Tibial artery (tissue), 4 donors: ENCODE measurements at regions not wholly inside any gene's neighbourhood (a gene's known extent, or its start where the extent isn't known, plus 50 kb on each side); places are given as distances from the start of the nearest gene placed in this dataset.

Source experiments
- DNase-seq, 2 donors: peaks; one replicate each; pipeline ENCODE4 v3.0.0-alpha.2; 2019
- H3K27ac ChIP-seq, 2 donors: fragments of 200-600 bp; sonication (generic) in 1 of 2; 1 replicate in 1 of 2; 2 replicates in 1 of 2; pipeline ENCODE4 v1.5.1; 2018 to 2019; ENCODE audit warnings: mild to moderate bottlenecking in 1 of 2
- H3K27me3 ChIP-seq, 2 donors: fragments of 200-600 bp; sonication (generic) in 1 of 2; one replicate each; pipeline versions ENCODE4 v1.5.1 to v1.6.0; 2016 to 2019
- H3K36me3 ChIP-seq, 3 donors: fragments of 200-600 bp; sonication (generic) in 2 of 3; one replicate each; pipeline ENCODE4 v1.5.1; 2016 to 2019; ENCODE audit warnings: mild to moderate bottlenecking in 2 of 3
- H3K4me1 ChIP-seq, 4 donors: fragments of 200-600 bp; sonication (generic) in 2 of 4; 1 replicate in 3 of 4; 2 replicates in 1 of 4; pipeline ENCODE4 v1.5.1; 2016 to 2019
- H3K4me3 ChIP-seq, 2 donors: fragments of 200-600 bp; sonication (generic) in 1 of 2; 1 replicate in 1 of 2; 2 replicates in 1 of 2; pipeline ENCODE4 v1.5.1; 2018 to 2019; ENCODE audit warnings: mild to moderate bottlenecking in 2 of 2
- H3K9me3 ChIP-seq, 3 donors: fragments of 200-600 bp; sonication (generic) in 1 of 3; one replicate each; pipeline ENCODE4 v1.5.1; 2016 to 2019
- CTCF ChIP-seq, 2 experiments: fragments of 200-600 bp in 1 of 2; fragments of 450-650 bp in 1 of 2; IDR thresholded peaks; one replicate each; pipeline ENCODE4 v1.5.1; 2017 to 2019; ENCODE audit warnings: antibody characterized with exemption in 2 of 2, mild to moderate bottlenecking in 1 of 2, moderate library complexity in 1 of 2
- intact Hi-C: fragments of 100-400 bp; cut with DNase I; formaldehyde crosslinking; loops from one replicate; pipeline ENCODE4 v1.15.0; 2023; ENCODE audit warnings: low total_unique reads

- intact Hi-C loops: no loop called here
- H3K4me1 ChIP-seq: no peaks in the 10 kb centered on the region
- no peak overlapping the region for H3K4me3 ChIP-seq
- H3K9me3 ChIP-seq: peaks cover 3 to 46% (median 13%) of the 10 kb centered on the region in 3 donors
- no peaks in the 10 kb centered on the region for H3K27me3 ChIP-seq
- H3K27ac ChIP-seq: no peak overlapping the region
- no peaks in the 10 kb centered on the region for H3K36me3 ChIP-seq
- TF ChIP-seq CTCF (IDR thresholded peaks at IDR 0.05): no peak
- DNase-seq: no peak
Observed at GRCh38 chr5:135678640-135679268, 100.0 kb upstream of the CXCL14 start.

- no peaks in the 10 kb centered on the region for H3K4me1 ChIP-seq
- intact Hi-C loops: no loop called here
- peaks cover 0 to 7% (median 0%) of the 10 kb centered on the region in 3 donors for H3K9me3 ChIP-seq
- H3K27ac ChIP-seq: no peak overlapping the region
- no peak for DNase-seq
- no peak for TF ChIP-seq CTCF (IDR thresholded peaks at IDR 0.05)
- H3K36me3 ChIP-seq: no peaks in the 10 kb centered on the region
- no peaks in the 10 kb centered on the region for H3K27me3 ChIP-seq
- H3K4me3 ChIP-seq: no peak overlapping the region
Observed at GRCh38 chr5:135671966-135672365, 93.2 kb upstream of the CXCL14 start.

GRCh38 chr5:135671052-135671705, 92.4 kb upstream of the CXCL14 start:
- no peak for TF ChIP-seq CTCF (IDR thresholded peaks at IDR 0.05)
- H3K4me1 ChIP-seq: no peaks in the 10 kb centered on the region
- no peak for DNase-seq
- H3K36me3 ChIP-seq: no peaks in the 10 kb centered on the region
- H3K27ac ChIP-seq: no peak overlapping the region
- H3K9me3 ChIP-seq: peaks cover 0 to 7% (median 0%) of the 10 kb centered on the region in 3 donors
- no peaks in the 10 kb centered on the region for H3K27me3 ChIP-seq
- intact Hi-C loops: no loop called here
- no peak overlapping the region for H3K4me3 ChIP-seq

- H3K27ac ChIP-seq: no peak overlapping the region
- H3K4me3 ChIP-seq: no peak overlapping the region
- H3K4me1 ChIP-seq: no peaks in the 10 kb centered on the region
- TF ChIP-seq CTCF (IDR thresholded peaks at IDR 0.05): no peak
- H3K27me3 ChIP-seq: no peaks in the 10 kb centered on the region
- no peak for DNase-seq
- no peaks in the 10 kb centered on the region for H3K36me3 ChIP-seq
- peaks cover 0 to 5% (median 0%) of the 10 kb centered on the region in 3 donors for H3K9me3 ChIP-seq
- intact Hi-C loops: no loop called here
Observed at GRCh38 chr5:135670588-135670987, 91.8 kb upstream of the CXCL14 start.

GRCh38 chr5:135669416-135669815, 90.6 kb upstream of the CXCL14 start:
- H3K4me3 ChIP-seq: no peak overlapping the region
- intact Hi-C loops: no loop called here

More at GRCh38 chr5:135669416-135669815, 90.6 kb upstream of the CXCL14 start:
- Histone ChIP-seq H3K4me1 (no peaks in the 10 kb centered on the region), H3K27ac (no peak overlapping the region), H3K9me3 (no peaks in the 10 kb centered on the region), H3K36me3 (no peaks in the 10 kb centered on the region), H3K27me3 (no peaks in the 10 kb centered on the region)
- no peak for TF ChIP-seq CTCF (IDR thresholded peaks at IDR 0.05)
- no peak for DNase-seq
